Subcutaneous abdominal adipose tissue (tissue), 5 donors: ENCODE measurements at regions not wholly inside any gene's neighbourhood (a gene's known extent, or its start where the extent isn't known, plus 50 kb on each side); places are given as distances from the start of the nearest gene placed in this dataset.
"Not testable (repeated sequence)": the region's sequence is repeated elsewhere in the genome, so short reads cannot be mapped to it uniquely, and the experiment has no call there.

Experiments used
- H3K27ac ChIP-seq: one replicate; pipeline ENCODE4 v1.7.0; 2013; ENCODE audit warnings: low read depth, mild to moderate bottlenecking, inconsistent platforms, low read length, moderate library complexity
- H3K27me3 ChIP-seq, 5 donors: one replicate each; pipeline ENCODE4 v1.7.0; 2013; ENCODE audit warnings: low read length in 5 of 5, inconsistent platforms in 1 of 5; ENCODE audit not compliant: control insufficient read depth in 5 of 5, insufficient read depth in 4 of 5
- H3K36me3 ChIP-seq, 5 donors: one replicate each; pipeline ENCODE4 v1.7.0; 2013; ENCODE audit warnings: low read length in 5 of 5; ENCODE audit not compliant: control insufficient read depth in 5 of 5, insufficient read depth in 5 of 5
- H3K4me1 ChIP-seq, 5 donors: one replicate each; pipeline ENCODE4 v1.7.0; 2013; ENCODE audit warnings: low read length in 5 of 5, mild to moderate bottlenecking in 3 of 5, moderate library complexity in 1 of 5; ENCODE audit not compliant: control insufficient read depth in 5 of 5, insufficient read depth in 5 of 5
- H3K4me3 ChIP-seq, 5 donors: one replicate each; pipeline ENCODE4 v1.7.0; 2013; ENCODE audit warnings: low read length in 5 of 5, low read depth in 1 of 5
- H3K9ac ChIP-seq, 5 donors: one replicate each; pipeline ENCODE4 v1.7.0; 2013; ENCODE audit warnings: low read length in 5 of 5, mild to moderate bottlenecking in 4 of 5, moderate library complexity in 3 of 5
- H3K9me3 ChIP-seq, 5 donors: one replicate each; pipeline ENCODE4 v1.7.0; 2013; ENCODE audit warnings: low read length in 5 of 5; ENCODE audit not compliant: control insufficient read depth in 5 of 5
- donor health status: healthy.
- donor health status: healthy.
- donor health status: healthy.
- donor health status: healthy.
- donor health status: healthy.

DNA sequence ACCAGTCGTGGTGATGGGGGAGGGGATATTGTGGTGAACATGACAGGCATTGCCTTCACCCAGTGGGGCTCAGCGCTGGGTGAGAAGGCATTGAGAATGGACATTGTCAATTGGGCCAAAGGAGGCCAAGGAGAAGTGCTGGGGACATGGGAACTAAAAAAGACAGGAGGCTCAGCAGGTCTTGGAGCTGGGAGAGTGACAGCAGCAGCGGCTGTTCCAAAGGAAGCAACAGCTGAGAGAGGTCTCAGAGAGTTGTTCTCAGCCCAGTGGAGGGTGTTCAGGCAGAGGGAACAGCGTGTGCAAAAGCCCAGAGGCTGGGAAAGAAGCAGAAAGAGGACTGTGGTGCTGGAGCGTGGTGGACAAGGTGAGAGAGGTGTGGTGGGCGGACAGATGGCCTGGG, 56.6 kb upstream of the ASNS start:
- not testable (repeated sequence) for H3K9me3 ChIP-seq, H3K4me1 ChIP-seq, H3K27me3 ChIP-seq, H3K36me3 ChIP-seq, H3K27ac ChIP-seq, H3K4me3 ChIP-seq, H3K9ac ChIP-seq

DNA sequence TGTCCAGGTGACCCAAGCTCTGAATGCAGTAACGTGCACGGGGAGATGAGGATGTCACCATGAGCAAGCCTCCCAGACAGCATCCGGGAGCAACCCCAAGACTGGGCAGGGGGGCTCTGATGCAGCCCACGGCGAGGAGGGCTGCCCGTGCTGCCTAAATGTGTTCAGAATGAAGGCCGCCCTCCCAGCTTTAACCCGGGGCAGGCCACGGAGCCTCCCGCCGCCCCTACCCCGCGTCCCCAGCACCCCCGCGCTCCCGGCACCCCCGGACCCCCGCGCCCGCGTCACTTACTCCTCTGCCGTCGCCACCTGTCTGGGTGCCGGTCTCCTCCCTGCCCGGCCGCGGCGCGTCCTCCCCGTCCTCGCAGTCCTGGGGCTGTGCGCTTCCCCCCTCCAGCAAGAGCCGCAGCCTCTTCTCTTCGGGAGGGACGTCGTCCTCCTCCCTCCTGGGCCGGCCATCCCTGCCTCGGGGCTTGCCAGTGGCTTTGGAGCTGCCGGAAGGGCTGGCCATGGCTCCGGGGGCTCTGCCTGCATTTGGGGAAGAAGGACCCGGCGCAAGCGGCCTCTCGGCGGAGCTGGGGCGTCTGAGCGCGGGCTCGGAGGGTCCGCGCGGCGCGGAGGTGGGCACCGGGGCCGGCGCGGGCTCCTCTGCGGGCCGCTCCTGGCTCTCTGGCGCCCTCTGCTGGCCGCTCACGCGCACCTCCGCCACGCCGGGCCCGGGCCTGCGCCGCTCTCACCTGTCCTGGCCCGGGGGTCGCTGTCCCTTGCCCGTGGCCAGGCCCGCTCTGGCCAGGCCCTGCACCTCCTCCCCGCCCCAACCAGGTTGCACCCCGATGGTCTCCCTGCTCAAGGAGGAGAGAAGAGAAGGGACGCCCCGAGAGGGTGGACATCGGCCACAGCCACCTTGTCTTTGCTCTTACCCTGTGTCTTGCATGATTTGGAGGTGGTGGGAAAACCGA, 55.9 kb upstream of the ASNS start:
- H3K9me3 ChIP-seq, H3K27me3 ChIP-seq, H3K27ac ChIP-seq, H3K9ac ChIP-seq, H3K4me1 ChIP-seq, H3K36me3 ChIP-seq: not testable (repeated sequence)
- H3K4me3 ChIP-seq, result peak overlapping the region in 3 of 5 donors; percentile 34 to 57 (median 56)
